GM12878 (cell line): ENCODE measurements at regions not wholly inside any gene's neighbourhood (a gene's known extent, or its start where the extent isn't known, plus 50 kb on each side); places are given as distances from the start of the nearest gene placed in this dataset.

ENCODE experiments used
- ATAC-seq: fragments of 200-7000 bp; cut with Tn5 transposase; 3 replicates; pipeline ENCODE4 v1.9.1; 2020; ENCODE audit warnings: mild to moderate bottlenecking, moderate library complexity
- BruUV-seq: library from RNA; stranded (reverse); fragments of 400-500 nt; replicated peaks from 2 replicates; lab custom pipeline; 2021; lab: Mats Ljungman, UMichigan
- CTCF ChIA-PET: fragments of 300-600 bp; sonication (Branson Sonifier 250); formaldehyde crosslinking; extraction: SDS; loops from one replicate; lab custom pipeline; 2021; ENCODE audit warnings: inconsistent platforms; lab: Yijun Ruan, JAX
- POLR2A ChIA-PET: fragments of 350-600 bp; formaldehyde crosslinking; extraction: SDS; loops from one replicate; lab custom pipeline; 2021; ENCODE audit warnings: inconsistent platforms; lab: Charles Lee
- RAD21 ChIA-PET: fragments of 300-600 bp; sonication (Branson Sonifier 250); formaldehyde crosslinking; loops from one replicate; lab custom pipeline; 2023; ENCODE audit warnings: antibody characterized with exemption; ENCODE audit not compliant: unreplicated experiment; lab: Charles Lee
- SMC1A ChIA-PET: fragments of 300-600 bp; sonication (Branson Sonifier 250); formaldehyde crosslinking; loops from one replicate; lab custom pipeline; 2023; ENCODE audit not compliant: unreplicated experiment, uncharacterized antibody; lab: Charles Lee
- DNase-seq: peaks from one replicate; pipeline ENCODE4 v3.0.0-alpha.2; 2011; ENCODE audit warnings: low read depth, low spot score
- FAIRE-seq: peaks from 3 replicates; lab custom pipeline; 2011; peaks lifted over from hg19 to GRCh38; lab: Jason Lieb, UNC
- H2AFZ ChIP-seq: 2 replicates; pipeline ENCODE4 v1.6.0; 2011; ENCODE audit warnings: low read depth, low read length, control low read depth; ENCODE audit not compliant: control insufficient read depth
- H3K27ac ChIP-seq: 2 replicates; pipeline ENCODE4 v1.5.1; 2011; ENCODE audit warnings: control low read depth; ENCODE audit not compliant: control insufficient read depth, insufficient read depth
- H3K27me3 ChIP-seq, 2 experiments: replicated peaks in 1 of 2; 2 replicates each; pipeline versions ENCODE4 v1.6.0 to v1.6.1; 2011; ENCODE audit warnings: low read length in 1 of 2; ENCODE audit not compliant: control insufficient read depth in 2 of 2, insufficient read depth in 2 of 2
- H3K36me3 ChIP-seq, 2 experiments: 2 replicates each; pipeline ENCODE4 v1.5.1; 2011; ENCODE audit warnings: low read length in 1 of 2; ENCODE audit not compliant: control insufficient read depth in 2 of 2, insufficient read depth in 2 of 2
- H3K4me1 ChIP-seq: 2 replicates; pipeline ENCODE4 v1.6.1; 2011; ENCODE audit warnings: mild to moderate bottlenecking, low read length, moderate library complexity, mixed read lengths; ENCODE audit not compliant: control insufficient read depth, insufficient read depth
- H3K4me2 ChIP-seq: 2 replicates; pipeline ENCODE4 v1.6.0; 2011; ENCODE audit warnings: control low read depth; ENCODE audit not compliant: control insufficient read depth, insufficient read depth
- H3K4me3 ChIP-seq: fragments of 200-600 bp; sonication (generic); 2 replicates; pipeline ENCODE4 v1.5.1; 2016
- H3K79me2 ChIP-seq: 2 replicates; pipeline ENCODE4 v1.6.0; 2011; ENCODE audit warnings: low read length; ENCODE audit not compliant: control insufficient read depth, insufficient read depth
- H3K9ac ChIP-seq: 2 replicates; pipeline ENCODE4 v1.8.0; 2011; ENCODE audit warnings: low read length, control low read depth, mixed read lengths; ENCODE audit not compliant: control insufficient read depth, insufficient read depth
- H3K9me3 ChIP-seq: replicated peaks from 3 replicates; pipeline ENCODE4 v1.5.1; 2011; ENCODE audit warnings: mild to moderate bottlenecking, low read length; ENCODE audit not compliant: control insufficient read depth, insufficient read depth
- H4K20me1 ChIP-seq: 2 replicates; pipeline ENCODE4 v1.6.0; 2011; ENCODE audit not compliant: control insufficient read depth, insufficient read depth
- BCL3 ChIP-seq: IDR thresholded peaks from 2 replicates; pipeline ENCODE4 v1.6.1; 2011; ENCODE audit warnings: borderline replicate concordance, low read depth, mild to moderate bottlenecking, moderate library complexity, low read length; ENCODE audit not compliant: insufficient read depth, poor library complexity, severe bottlenecking
- E2F4 ChIP-seq: IDR thresholded peaks from 2 replicates; pipeline ENCODE4 v1.6.1; 2012; ENCODE audit warnings: low read depth, low read length, improper control_type of control experiment
- GATAD2B ChIP-seq: fragments of 450-650 bp; conservative IDR thresholded peaks from 2 replicates; pipeline ENCODE4 v1.6.1; 2017; ENCODE audit warnings: low read depth, mild to moderate bottlenecking, moderate library complexity
- IRF5 ChIP-seq: fragments of 450-650 bp; IDR thresholded peaks from 2 replicates; pipeline ENCODE4 v1.6.1; 2017; ENCODE audit warnings: borderline replicate concordance
- KDM1A ChIP-seq: fragments of 200-600 bp; sonication (generic); IDR thresholded peaks from 2 replicates; pipeline ENCODE4 v1.6.1; 2016; ENCODE audit warnings: borderline replicate concordance
- MTA3 ChIP-seq: IDR thresholded peaks from 2 replicates; pipeline ENCODE4 v1.6.1; 2012; ENCODE audit warnings: low read length, inconsistent platforms, borderline replicate concordance
- MXI1 ChIP-seq: fragments of 150-350 bp; IDR thresholded peaks from 2 replicates; pipeline ENCODE4 v1.6.1; 2011; ENCODE audit warnings: low read depth, mild to moderate bottlenecking, inconsistent platforms, low read length, improper control_type of control experiment
- NFYA ChIP-seq: IDR thresholded peaks from 2 replicates; pipeline ENCODE4 v1.6.1; 2011; ENCODE audit warnings: low read depth, mild to moderate bottlenecking, low read length, improper control_type of control experiment, borderline replicate concordance
- NKRF ChIP-seq: fragments of 450-650 bp; conservative IDR thresholded peaks from 2 replicates; pipeline ENCODE4 v1.6.1; 2017; ENCODE audit warnings: mild to moderate bottlenecking, moderate library complexity
- SMAD1 ChIP-seq: fragments of 450-650 bp; IDR thresholded peaks from 2 replicates; pipeline ENCODE4 v1.6.1; 2018; ENCODE audit warnings: mild to moderate bottlenecking, low read depth; ENCODE audit not compliant: partially characterized antibody
- SREBF1 ChIP-seq: IDR thresholded peaks from 2 replicates; pipeline ENCODE4 v1.6.1; 2012; ENCODE audit warnings: mild to moderate bottlenecking, low read length
- TARDBP ChIP-seq: IDR thresholded peaks from 2 replicates; pipeline ENCODE4 v1.6.1; 2016; ENCODE audit warnings: borderline replicate concordance
- WRNIP1 ChIP-seq: IDR thresholded peaks from 2 replicates; pipeline ENCODE4 v1.6.1; 2011; ENCODE audit warnings: low read depth, low read length, improper control_type of control experiment, borderline replicate concordance
- ZNF687 ChIP-seq: fragments of 450-650 bp; IDR thresholded peaks from 2 replicates; pipeline ENCODE4 v1.6.1; 2017; ENCODE audit warnings: mild to moderate bottlenecking, moderate library complexity
- WGBS: methylation state at CpG from one replicate; pipeline ENCODE4 v1.1.6; 2016; ENCODE audit warnings: low lambda C conversion rate; ENCODE audit not compliant: insufficient replicate concordance, insufficient coverage; ENCODE audit errors: missing lambda C conversion rate; 5-methylcytosine and 5-hydroxymethylcytosine counted together
- in situ Hi-C: fragments of 300-500 bp; cut with MboI; formaldehyde crosslinking; loops from 9 replicates; pipeline ENCODE4 v1.14.3; 2018; ENCODE audit warnings: mixed read lengths
- intact Hi-C: fragments of 100-400 bp; cut with micrococcal nuclease; formaldehyde crosslinking; loops from one replicate; pipeline ENCODE4 v1.14.2; 2022; ENCODE audit not compliant: unreplicated experiment

GRCh38 chr5:72662936-72663335 lies 153.5 kb upstream of the TNPO1 start (continued):
- TF ChIP-seq ZNF687 (no peak), E2F4 (no peak), MXI1 (no peak), NFYA (no peak), GATAD2B (no peak)
- TF ChIP-seq, all 136 proteins: peak for 0

GRCh38 chr5:72662305-72662704 lies 154.2 kb upstream of the TNPO1 start:
- no peak overlapping the region for H3K4me2 ChIP-seq
- 3% methylated on average over 3 of the region's 3 CpGs for WGBS
- TF ChIP-seq MTA3 (no peak), TARDBP (no peak), KDM1A (no peak), WRNIP1 (no peak), NFYA (no peak), SMAD1 (no peak), IRF5 (no peak), NKRF (no peak), SREBF1 (no peak), BCL3 (no peak)

More at GRCh38 chr5:72662305-72662704, 154.2 kb upstream of the TNPO1 start:
- Histone ChIP-seq H3K4me1 (no peaks in the 10 kb centered on the region), H3K27ac (no peak overlapping the region), H3K36me3 (no peaks in the 10 kb centered on the region), H4K20me1 (no peaks in the 10 kb centered on the region), H3K9ac (no peak overlapping the region), H3K79me2 (no peaks in the 10 kb centered on the region), H3K9me3 (no peaks in the 10 kb centered on the region), H3K27me3 (peaks cover 0 to 2% of the 10 kb centered on the region in 2 experiments; a peak in 3 of 4 replicates), H3K4me3 (no peak overlapping the region), H2AFZ (no peak overlapping the region)
- POLR2A ChIA-PET: no interaction called here
- no peak for DNase-seq
- CTCF ChIA-PET: no interaction called here
- no peak for FAIRE-seq
- RAD21 ChIA-PET: no interaction called here
- SMC1A ChIA-PET: no interaction called here
- no peak for ATAC-seq
- in situ Hi-C loops: no loop called here
- BruUV-seq: no TSS peak
- intact Hi-C loops: no loop called here
